Mucosa of gallbladder (tissue), 1 donor: ENCODE measurements at regions not wholly inside any gene's neighbourhood (a gene's known extent, or its start where the extent isn't known, plus 50 kb on each side); places are given as distances from the start of the nearest gene placed in this dataset.

ENCODE experiments used
- DNase-seq: peaks from one replicate; pipeline ENCODE4 v3.0.0-alpha.2; 2020; ENCODE audit warnings: low spot score
- donor health status: DM: no; HTN: no; CAD: no.

DNA sequence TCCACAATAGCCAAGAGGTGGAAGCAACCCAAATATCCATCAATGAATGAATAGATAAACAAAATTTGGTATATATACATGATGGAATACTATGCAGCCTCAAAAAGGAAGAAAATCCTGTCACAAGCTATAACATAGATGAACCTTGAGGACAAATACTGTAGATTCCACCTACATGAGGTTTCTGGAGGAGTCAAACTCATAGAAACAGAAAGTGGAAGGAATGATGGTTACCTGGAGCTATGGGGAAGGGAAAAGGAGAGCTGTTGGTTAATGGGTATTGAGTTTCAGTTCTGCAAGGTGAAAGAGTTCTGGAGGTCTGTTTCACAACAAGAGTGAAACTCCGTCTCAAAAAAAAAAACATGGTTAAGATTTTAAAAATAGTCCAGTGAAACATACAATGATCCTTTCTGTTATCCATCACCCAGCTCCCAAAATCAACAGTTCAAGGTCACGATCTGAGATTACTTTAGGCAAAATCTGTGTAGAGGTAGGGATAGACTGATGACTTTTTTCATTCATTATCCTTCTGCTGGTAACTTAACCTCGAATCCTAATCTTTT lies 80.8 kb upstream of the HNRNPU start:
- no peak for DNase-seq

DNA sequence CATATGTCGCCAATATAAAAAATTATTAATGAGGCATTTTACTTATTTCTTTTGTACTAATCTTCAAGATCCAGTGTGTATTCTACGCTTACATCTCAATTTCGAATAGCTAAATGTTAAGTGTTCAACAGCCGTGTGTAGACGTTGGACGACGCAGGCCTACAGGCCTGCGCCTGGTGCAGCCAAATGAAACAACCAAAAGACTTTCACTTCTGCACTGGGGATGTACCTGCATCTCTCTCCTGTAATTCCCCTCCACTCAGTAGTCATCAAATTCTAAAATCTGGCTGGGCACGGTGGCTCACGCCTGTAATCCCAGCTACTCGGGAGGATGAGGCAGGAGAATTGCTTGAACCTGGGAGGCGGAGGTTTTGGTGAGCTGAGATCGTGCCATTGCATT lies 76.8 kb upstream of the HNRNPU start:
- no peak for DNase-seq

GRCh38 chr1:244937099-244937498 lies 72.8 kb upstream of the HNRNPU start:
- DNase-seq: no peak

GRCh38 chr1:244920911-244921761 lies 56.8 kb upstream of the HNRNPU start:
- DNase-seq: no peak

DNA sequence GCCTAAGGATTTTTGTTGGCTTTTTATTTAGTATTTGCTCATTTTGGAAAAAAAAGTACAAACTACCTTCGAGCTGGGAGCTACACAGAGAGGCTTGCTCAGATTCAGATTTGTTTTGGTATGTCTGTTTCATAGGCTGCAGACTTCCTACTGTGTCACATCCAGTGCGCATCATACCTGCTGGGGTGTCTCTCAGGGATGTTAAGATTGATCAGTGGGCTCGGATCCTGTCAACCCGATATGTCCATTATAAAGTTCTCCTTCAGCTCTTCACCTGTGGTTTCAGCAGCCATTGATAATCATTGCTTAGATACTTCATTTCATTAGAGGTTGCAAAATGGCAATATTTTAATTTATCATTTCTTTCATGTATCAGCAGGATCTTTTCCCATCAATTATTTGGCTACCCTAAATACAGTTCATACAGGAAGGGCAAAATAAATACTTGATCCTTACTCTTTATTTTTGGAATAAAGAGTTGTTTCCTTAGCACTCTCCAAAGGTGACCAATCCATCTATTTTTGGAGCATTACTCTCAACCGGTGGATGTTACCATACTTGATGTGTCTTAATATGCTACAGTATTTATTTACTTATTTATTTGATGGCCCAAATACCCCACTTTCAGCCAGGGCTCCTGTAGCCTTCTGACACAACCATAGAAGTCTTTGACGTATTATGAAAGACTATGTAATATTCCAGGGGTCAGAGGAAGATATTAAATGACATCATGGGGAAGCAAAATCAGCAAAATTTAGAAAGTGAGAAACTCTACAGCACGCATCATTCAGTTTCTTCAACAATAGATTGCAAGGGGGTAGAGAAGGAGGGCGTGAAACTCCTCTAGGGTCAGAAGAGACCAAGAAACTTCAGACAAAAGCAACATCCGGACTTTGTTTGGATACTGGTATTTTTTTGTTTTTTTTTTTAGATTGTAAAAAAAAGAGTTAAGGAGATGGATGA lies 55.3 kb upstream of the HNRNPU start:
- DNase-seq: no peak

GRCh38 chr1:244918421-244919319 lies 54.3 kb upstream of the HNRNPU start:
- DNase-seq: no peak

DNA sequence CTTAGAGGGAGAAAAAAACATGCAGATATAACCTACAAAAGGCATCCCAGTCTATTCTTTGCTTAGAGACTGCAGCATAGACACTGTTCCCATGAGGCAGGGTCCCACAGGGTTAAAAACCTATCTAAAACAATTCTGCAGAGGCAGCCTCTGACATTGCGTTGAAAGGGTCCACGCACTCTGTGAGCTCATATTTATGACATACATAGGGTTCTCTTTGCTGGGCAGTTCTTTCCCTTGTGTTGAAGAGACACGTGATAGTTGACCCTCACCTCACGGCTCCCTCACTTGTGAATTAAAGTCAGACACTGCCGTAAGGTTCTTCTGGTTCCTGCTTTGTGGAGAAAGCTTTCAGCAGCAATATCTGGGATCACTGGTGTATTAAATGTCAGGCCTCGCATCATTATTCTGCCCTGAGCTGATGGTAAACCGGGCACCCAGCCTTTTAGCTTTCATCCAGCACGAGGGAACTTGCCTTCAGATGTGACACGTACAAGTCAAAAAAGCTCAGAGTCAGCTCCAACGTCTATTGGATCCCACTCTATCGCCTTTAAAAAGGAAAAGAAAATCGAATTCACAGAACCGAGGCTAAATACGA lies 52.8 kb upstream of the HNRNPU start:
- DNase-seq: no peak

DNA sequence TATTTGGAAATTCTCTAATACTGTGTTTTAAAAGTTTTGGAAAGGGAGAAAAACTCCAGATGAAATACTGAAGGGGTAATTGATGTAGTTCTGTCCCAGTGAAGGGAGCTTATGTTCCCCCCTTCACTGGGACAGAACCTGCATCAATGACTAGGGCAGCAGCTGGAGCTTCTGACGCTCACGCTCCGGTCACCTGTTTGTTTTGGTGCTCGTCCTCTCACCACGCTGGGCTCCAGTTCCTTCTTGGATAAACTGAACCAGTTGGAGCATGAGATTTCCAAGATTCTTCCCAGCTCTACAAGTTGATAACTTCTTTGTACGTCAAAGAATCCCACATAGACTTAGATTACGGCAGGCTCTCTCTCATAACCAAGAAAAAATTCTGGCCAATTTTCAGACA lies 51.4 kb upstream of the HNRNPU start:
- no peak for DNase-seq

GRCh38 chr1:244914761-244915160 lies 50.4 kb upstream of the HNRNPU start:
- DNase-seq: no peak
